Activated CD8-positive, alpha-beta T cell treated with anti-CD3 and anti-CD28 coated beads for 36 hours (primary cell): ENCODE measurements at regions not wholly inside any gene's neighbourhood (a gene's known extent, or its start where the extent isn't known, plus 50 kb on each side); places are given as distances from the start of the nearest gene placed in this dataset.

ENCODE experiments used
- ATAC-seq: fragments of 200-7000 bp; cut with Tn5 transposase; one replicate; pipeline ENCODE4 v1.10.0; 2021; ENCODE audit warnings: mild to moderate bottlenecking, moderate library complexity
- CTCF ChIA-PET: fragments of 350-600 bp; sonication (Branson Sonifier 250); formaldehyde crosslinking; loops from one replicate; lab custom pipeline; 2021; ENCODE audit warnings: antibody characterized with exemption; lab: Charles Lee
- POLR2A ChIA-PET: fragments of 350-600 bp; sonication (Branson Sonifier 250); formaldehyde crosslinking; loops from one replicate; lab custom pipeline; 2021; ENCODE audit warnings: antibody characterized with exemption; lab: Charles Lee
- DNase-seq: peaks from one replicate; pipeline ENCODE4 v3.0.0-alpha.2; 2020
- H3K27ac Mint-ChIP-seq: one replicate; pipeline ENCODE4 v1.8.0; 2021; ENCODE audit warnings: mild to moderate bottlenecking, mixed read lengths
- H3K27me3 Mint-ChIP-seq: one replicate; pipeline ENCODE4 v1.8.0; 2021; ENCODE audit warnings: mixed read lengths
- H3K36me3 Mint-ChIP-seq: one replicate; pipeline ENCODE4 v1.8.0; 2021; ENCODE audit warnings: low read depth, mixed read lengths
- H3K4me1 Mint-ChIP-seq: one replicate; pipeline ENCODE4 v1.8.0; 2021; ENCODE audit warnings: low read depth, mixed read lengths
- H3K4me3 Mint-ChIP-seq: one replicate; pipeline ENCODE4 v1.8.0; 2021; ENCODE audit warnings: mild to moderate bottlenecking, moderate library complexity, mixed read lengths
- H3K9me3 Mint-ChIP-seq: one replicate; pipeline ENCODE4 v1.8.0; 2021; ENCODE audit warnings: mixed read lengths
- CTCF ChIP-seq: fragments of 200-600 bp; IDR thresholded peaks from one replicate; pipeline ENCODE4 v1.8.0; 2022; ENCODE audit warnings: antibody characterized with exemption, mild to moderate bottlenecking
- intact Hi-C: fragments of 100-400 bp; cut with micrococcal nuclease; formaldehyde crosslinking; loops from one replicate; pipeline ENCODE4 v1.10.0; 2022

- no peak for ATAC-seq
Observed at GRCh38 chr3:94441494-94441847, 378.6 kb downstream of the NSUN3 start.

GRCh38 chr3:94453864-94454263 lies 391.0 kb downstream of the NSUN3 start:
- Mint-ChIP-seq H3K9me3 (no peaks in the 10 kb centered on the region), H3K4me1 (no peaks in the 10 kb centered on the region), H3K27ac (no peak overlapping the region), H3K36me3 (no peaks in the 10 kb centered on the region), H3K27me3 (no peaks in the 10 kb centered on the region), H3K4me3 (no peak overlapping the region)
- intact Hi-C loops, result no loop called here
- no peak for TF ChIP-seq CTCF
- POLR2A ChIA-PET, result no interaction called here
- ATAC-seq, result no peak
- CTCF ChIA-PET, result no interaction called here
- DNase-seq, result no peak

More at GRCh38 chr3:94441494-94441847, 378.6 kb downstream of the NSUN3 start:
- Mint-ChIP-seq H3K4me1 (no peaks in the 10 kb centered on the region), H3K4me3 (no peak overlapping the region), H3K27ac (no peak overlapping the region), H3K9me3 (peaks cover 4% of the 10 kb centered on the region), H3K27me3 (no peaks in the 10 kb centered on the region), H3K36me3 (no peaks in the 10 kb centered on the region)
- no peak for TF ChIP-seq CTCF
- CTCF ChIA-PET, result no interaction called here
- intact Hi-C loops, result no loop called here
- DNase-seq, result no peak
- POLR2A ChIA-PET, result no interaction called here

- CTCF ChIA-PET, result no interaction called here
- ATAC-seq (no peak), DNase-seq (no peak)
- no peak overlapping the region for H3K27ac Mint-ChIP-seq
- H3K9me3 Mint-ChIP-seq, result no peaks in the 10 kb centered on the region
- intact Hi-C loops, result no loop called here
- POLR2A ChIA-PET, result no interaction called here
- H3K4me1 Mint-ChIP-seq, result no peaks in the 10 kb centered on the region
- H3K27me3 Mint-ChIP-seq, result no peaks in the 10 kb centered on the region
- H3K36me3 Mint-ChIP-seq, result no peaks in the 10 kb centered on the region
- no peak for TF ChIP-seq CTCF
- no peak overlapping the region for H3K4me3 Mint-ChIP-seq
Observed at GRCh38 chr3:94459167-94459566, 396.3 kb downstream of the NSUN3 start.

- no peaks in the 10 kb centered on the region for H3K36me3 Mint-ChIP-seq
- H3K9me3 Mint-ChIP-seq, result peaks cover 3% of the 10 kb centered on the region
- no peak overlapping the region for H3K27ac Mint-ChIP-seq
- ChIA-PET POLR2A (no interaction called here), CTCF (no interaction called here)
- ATAC-seq, result no peak
- no peaks in the 10 kb centered on the region for H3K27me3 Mint-ChIP-seq
- no peak overlapping the region for H3K4me3 Mint-ChIP-seq
- TF ChIP-seq CTCF, result no peak
- intact Hi-C loops, result no loop called here
- no peaks in the 10 kb centered on the region for H3K4me1 Mint-ChIP-seq
- no peak for DNase-seq
Observed at GRCh38 chr3:94460931-94461330, 398.1 kb downstream of the NSUN3 start.

GRCh38 chr3:94462931-94463330 lies 400.1 kb downstream of the NSUN3 start:
- H3K9me3 Mint-ChIP-seq, result peaks cover 3% of the 10 kb centered on the region
- DNase-seq (no peak), ATAC-seq (no peak)
- ChIA-PET CTCF (no interaction called here), POLR2A (no interaction called here)
- TF ChIP-seq CTCF, result no peak
- H3K4me3 Mint-ChIP-seq, result no peak overlapping the region
- H3K27me3 Mint-ChIP-seq, result no peaks in the 10 kb centered on the region
- no peak overlapping the region for H3K27ac Mint-ChIP-seq
- intact Hi-C loops, result no loop called here
- no peaks in the 10 kb centered on the region for H3K4me1 Mint-ChIP-seq
- no peaks in the 10 kb centered on the region for H3K36me3 Mint-ChIP-seq
